ENCODE measurements at regions not wholly inside any gene's neighbourhood (a gene's known extent, or its start where the extent isn't known, plus 50 kb on each side); places are given as distances from the start of the nearest gene placed in this dataset.

DNA sequence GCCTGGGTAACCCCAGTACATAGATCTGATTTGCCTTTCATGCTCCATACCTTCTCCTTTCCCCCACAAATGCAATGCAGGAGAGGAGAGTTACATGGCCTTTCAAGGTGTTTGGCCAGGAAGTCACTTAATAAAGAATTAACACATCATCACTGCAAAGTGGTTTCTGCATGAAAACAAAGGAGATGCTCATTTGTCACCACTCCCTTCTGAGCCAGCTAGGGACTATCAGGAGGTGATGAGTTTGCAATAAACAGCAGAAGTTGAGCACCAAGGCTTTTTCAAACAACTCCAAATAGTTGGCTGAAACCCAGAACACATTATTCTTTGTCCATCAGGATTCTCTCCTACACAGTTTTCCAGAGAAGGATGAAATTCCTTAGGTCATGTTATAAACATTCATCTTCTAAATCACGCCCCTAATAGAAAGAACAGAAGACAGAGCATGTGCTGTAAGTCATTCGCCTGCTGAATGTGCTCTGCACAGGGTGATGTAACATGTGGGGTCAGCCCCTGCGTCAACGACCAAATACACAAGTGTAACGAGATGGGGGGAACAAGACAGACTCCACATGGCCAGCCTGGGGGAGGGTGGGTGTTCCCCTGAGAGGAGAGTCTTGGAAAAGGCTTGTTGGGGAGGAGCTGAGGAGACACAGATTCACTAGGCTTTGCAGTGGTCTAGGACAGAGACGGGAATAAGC is 87.3 kb upstream of the RMDN2 start:
- no peak for DNase-seq (ENCODE audit: low spot score)

DNA sequence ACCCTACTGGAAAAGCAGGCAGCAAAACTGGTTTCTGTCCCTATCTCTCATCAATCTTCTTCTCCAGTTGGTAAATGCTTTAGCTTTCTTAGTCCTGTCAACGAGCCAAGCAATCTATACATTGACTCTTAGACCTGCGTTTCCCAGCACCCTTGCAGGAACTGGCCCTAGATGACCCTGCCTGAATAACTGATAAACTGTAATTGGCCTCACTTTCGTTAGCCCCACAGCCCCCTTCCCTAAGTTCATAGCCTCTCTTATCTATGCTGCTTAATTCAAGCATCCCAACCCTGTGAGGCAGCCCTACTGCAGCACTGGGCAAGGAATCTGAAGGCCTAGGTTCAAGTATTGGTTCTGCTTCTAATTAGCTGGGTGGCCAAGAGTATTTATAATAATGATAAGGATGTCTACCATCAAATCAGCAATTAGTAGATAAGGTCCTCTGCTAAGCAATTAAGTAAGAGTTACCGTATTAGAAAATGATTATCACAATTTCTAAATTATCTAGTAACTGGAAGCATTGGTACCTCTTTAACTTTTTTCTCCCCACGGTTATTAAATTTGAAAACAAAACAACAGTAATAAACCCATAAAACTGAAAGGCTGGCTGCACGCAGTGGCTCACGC is 86.4 kb upstream of the RMDN2 start:
- no peak for DNase-seq (ENCODE audit: low spot score)

DNA sequence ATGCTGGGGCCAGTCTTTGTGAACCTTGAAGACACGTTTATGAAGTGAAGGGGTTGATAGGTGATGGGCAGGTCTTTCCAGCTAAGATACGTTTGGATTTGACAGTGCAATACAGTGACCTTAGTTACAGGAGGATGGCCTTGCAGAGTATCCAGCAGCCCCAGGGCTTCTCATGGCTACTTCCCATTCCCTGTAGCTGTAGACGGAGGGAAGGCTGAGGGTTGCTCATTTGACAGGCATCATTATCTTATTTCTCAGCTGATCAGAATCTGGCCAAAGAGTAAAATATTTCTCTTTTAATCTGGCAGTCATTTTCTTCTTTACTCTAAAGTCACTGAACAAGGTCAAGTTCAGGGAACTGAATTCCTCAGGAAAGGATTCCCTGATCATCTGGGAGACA is 85.1 kb upstream of the RMDN2 start:
- no peak for DNase-seq (ENCODE audit: low spot score)

DNA sequence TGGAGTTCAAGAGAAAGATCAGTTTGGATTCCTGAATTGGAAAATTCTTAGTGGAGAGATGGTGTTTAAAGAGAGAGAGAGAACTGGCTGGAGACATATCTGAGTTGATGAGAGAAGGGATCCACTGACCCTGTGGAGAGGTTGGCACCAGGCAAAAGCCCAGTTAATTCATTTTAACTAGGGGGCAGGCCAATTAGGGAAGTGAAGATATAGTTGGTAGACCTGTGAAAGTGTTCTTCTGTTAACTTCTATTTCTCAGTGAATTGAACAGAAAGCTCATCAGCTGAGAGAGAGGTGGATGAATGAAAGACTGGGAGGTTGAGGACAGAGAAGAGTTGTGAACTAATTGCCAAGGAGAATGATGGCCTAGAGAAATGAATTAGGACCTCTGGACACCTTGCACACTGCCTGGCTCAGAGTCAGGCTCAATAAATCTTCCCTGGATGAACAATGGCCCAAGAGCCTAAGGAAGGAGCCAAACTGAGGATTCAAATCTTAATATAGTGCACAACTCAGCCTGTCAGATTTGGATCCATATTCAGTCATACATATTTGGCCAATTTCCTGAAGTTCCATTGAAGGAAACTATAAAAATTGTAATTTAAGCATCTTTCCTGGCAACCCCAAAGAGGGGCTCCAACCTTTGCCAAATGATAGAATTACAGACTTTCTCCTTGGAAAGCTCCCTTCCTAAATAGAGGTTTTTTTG is 82.2 kb upstream of the RMDN2 start:
- DNase-seq (ENCODE audit: low spot score), result no peak

DNA sequence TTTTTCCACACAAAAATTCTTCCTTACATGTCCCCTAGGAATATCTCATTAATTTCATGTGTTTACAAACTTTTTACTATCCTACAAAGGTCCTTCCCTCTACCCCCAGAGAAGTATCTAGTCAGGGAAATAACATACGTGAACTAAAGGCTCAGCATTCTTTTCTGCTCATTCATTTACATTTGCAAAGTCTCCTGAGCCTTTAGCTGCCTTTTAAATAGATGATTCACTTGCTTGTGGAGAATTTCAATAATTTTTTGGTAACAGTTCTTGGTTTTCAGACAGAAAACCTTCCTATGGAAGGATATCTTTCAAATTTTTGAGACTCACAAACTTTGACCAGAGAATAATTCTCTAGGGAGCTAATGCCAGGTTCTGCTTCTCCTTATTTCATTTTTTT is 81.5 kb upstream of the RMDN2 start:
- no peak for DNase-seq (ENCODE audit: low spot score)

DNA sequence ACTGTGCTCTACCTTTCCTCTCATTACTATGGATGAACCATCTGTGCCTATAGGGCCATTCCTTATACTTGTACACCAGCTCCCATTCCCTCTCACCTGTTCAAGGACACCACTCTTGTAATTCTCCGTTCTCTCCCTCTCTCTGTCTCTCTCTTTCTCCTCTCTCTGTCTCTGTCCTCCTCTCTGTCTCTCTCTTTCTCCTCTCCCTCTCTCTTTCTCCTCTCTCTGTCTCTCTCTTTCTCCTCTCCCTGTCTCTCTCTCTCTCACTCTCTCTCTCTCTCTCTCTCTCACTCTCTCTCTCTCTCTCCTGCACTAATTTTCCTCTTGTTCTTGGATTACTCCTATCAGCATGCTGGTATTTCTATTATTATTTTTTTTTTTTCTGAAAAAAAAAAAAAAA is 78.9 kb upstream of the RMDN2 start:
- no peak for DNase-seq (ENCODE audit: low spot score)

DNA sequence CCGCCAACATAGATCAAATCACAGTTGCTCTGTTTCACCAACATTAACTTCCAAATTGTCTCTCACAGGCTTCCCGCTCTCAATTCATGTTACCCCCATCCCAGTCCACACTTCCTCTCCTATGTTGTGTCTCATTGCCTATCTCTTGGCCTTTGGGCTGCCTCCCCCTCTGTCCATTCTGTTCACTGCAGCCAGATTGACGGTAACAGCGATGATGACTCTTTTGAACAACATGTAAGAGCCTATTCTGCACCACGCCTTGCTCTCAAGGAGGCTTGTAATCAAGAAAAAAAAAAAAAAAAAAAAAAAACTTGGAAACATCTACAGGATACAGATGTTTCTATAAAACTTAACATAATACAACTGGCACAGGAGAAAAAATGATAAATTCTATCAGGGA is 77.3 kb upstream of the RMDN2 start:
- DNase-seq (ENCODE audit: low spot score), result no peak

DNA sequence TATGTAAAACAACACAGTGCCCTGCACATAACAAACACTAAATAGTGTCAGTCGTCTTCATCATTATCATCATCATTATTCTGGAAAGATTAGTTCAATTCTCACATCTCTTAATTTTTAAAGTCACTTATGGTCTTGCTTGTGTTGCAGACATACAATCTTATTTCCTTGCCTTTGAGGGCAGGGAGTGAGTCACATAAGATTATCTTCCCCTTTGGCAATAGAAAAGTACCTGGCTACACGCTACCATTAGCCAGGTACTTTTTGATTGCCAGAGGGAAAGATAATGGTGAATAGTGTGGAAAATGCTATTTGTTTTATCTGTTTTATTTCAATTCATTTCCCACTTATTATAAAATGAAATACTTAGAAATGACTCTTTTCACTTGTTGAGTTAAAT is 76.6 kb upstream of the RMDN2 start:
- no peak for DNase-seq (ENCODE audit: low spot score)

DNA sequence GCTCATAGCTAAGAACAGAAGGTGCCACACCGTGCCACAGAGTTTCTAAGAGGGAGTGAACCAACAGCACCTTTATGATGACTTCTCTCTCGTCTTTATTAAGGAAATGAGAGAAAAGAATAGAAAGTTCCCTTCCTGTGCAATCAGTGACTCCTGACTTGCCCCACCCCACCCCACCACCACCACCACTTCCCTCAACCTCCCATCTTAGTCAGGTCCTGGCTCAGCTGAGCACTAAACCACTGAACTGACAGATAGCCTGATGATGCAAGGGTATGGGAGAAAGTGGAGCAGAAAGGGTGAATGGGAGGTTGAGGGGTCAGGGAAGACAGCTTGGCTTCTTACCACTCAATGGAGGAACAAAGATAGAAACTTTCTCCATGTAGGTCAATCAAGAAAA is 75.2 kb upstream of the RMDN2 start:
- DNase-seq (ENCODE audit: low spot score), result no peak

DNA sequence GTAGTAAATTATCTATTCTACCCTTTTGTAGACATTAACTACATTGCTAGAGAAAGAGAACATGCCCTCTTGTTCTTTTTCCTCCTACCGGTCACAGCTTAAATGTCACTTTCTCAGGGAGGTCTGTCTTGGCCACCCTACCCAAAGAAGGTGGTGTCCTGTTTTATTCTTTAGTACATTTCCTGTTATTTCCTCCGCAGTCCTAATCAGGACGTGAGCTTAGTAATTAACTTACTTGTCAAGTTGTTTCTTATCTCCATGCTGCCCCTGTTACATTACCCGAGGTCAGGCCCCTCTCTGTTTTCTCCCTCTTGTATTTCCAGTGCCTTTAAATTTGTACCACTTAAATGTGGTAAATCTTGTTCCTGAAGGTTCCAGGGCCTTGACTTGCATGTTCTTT is 73.7 kb upstream of the RMDN2 start:
- DNase-seq (ENCODE audit: low spot score), result no peak

DNA sequence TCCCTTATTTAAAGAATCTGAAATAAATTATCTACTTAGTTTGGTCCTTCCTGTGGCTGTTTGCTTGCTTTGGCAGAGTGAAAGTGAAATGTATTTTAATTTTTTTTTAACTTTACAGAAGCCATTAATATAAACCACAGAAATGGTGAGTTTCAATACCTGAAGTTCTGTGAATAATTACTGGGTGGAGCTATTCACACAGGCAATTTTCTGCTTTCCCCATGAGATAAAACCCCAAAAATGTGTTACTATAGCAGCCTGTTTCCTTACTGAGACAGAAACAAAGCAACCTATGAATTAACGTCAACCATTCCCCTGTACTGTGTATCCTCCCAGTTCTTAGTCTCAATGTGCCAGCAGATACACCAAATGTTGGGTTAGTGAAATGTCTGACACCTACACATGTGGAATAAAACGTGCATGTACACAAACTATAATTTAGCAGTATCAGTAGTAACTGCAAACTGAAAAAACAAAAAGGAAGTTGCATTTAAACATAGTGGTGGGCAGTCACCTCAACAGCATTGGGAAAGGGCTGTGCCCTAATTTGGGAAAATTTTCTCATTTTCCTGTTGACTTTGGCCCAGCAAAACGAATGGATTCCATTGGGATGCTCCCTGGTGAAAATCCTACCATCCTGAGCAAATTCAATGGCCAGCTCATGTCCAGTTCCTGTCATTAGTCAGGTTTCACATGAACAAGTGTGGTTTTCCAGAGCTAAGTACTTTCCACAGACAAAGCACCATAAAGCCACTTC is 73.1 kb upstream of the RMDN2 start:
- DNase-seq (ENCODE audit: low spot score), result no peak

DNA sequence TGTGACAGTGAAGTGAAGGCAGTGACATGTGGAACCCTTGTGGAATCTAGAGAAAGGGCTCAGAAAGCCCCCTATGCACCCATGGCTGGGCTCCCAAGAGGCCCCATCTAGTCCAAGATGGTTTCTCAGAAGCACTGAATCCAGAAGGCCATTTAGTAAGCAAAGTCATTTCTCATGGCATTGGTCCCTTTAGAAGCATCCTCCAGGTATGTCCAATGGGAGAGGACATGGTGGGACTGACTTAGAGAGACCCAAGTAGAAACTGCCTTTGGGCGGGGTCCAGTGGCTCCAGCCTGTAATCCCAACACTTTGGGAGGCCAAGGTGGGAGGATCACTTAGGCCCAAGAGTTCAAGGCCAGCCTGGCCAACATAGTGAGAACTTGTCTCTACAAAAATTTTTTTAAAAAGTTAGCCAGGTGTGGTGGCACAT is 72.5 kb upstream of the RMDN2 start:
- no peak for DNase-seq (ENCODE audit: low spot score)

DNA sequence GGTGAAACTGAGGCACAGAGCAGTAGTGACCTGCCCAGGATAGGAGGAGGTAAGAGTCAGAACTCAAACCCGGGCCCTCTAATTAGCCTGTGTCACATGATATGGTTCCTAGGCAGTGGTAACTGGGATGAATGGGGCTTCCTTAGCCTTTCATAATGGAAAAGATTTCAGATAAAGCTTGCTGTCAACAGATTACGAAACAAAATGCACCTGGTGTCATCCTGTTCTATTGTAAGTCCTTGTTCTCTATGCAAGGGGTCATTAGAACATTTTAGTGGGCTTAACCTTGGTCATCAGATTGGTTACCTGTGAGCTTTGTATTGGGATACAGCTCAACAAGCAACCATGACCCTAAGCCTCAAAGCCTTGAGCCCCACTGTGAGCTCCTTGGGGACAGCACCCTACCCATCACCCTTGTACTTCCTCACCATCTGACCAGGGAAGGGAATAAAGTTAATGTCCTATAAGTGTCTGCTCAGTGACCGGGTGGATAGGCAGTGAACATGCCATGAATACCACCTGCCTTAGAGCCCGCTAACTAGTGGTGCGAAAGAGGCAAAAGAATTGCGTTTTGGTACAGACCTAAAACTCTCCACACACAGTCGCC is 70.3 kb upstream of the RMDN2 start:
- no peak for DNase-seq (ENCODE audit: low spot score)

DNA sequence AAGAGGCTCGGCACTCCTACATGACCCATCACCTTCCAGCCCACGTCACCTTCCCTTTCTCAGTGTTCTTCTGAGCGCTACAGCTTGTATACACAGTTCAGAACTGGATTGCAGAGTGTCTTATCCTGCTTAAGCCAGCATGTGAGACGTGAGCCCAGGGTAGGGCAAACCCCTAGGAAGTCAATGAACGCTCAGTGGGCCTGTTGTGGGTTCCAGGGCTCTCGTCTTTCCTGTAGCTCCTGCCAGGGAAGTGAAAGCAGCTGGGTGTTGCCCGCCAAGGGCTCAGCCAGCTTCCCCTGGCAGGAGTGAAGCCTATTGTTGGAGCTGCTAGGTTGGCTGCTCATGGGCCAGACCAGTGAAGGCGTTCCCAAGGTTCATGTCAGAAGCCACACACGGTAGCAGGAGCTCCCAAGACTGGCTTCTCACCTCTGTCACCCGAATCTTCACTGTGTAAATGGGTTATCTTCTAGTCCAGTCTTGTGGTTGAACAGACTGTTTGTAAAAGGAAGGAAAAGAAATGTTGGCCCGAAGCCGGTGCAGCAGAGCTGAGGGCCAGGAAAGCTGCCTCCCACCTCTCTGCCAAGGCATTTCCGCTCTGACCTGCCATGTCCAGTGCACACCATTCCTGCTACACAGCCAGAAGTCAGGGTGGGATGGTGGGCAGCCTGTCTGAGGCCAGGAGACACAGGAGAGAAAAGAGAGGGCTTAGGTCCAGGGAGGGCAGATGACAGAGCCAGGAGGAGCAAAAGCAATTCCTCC is 69.6 kb upstream of the RMDN2 start:
- DNase-seq (ENCODE audit: low spot score), result no peak

DNA sequence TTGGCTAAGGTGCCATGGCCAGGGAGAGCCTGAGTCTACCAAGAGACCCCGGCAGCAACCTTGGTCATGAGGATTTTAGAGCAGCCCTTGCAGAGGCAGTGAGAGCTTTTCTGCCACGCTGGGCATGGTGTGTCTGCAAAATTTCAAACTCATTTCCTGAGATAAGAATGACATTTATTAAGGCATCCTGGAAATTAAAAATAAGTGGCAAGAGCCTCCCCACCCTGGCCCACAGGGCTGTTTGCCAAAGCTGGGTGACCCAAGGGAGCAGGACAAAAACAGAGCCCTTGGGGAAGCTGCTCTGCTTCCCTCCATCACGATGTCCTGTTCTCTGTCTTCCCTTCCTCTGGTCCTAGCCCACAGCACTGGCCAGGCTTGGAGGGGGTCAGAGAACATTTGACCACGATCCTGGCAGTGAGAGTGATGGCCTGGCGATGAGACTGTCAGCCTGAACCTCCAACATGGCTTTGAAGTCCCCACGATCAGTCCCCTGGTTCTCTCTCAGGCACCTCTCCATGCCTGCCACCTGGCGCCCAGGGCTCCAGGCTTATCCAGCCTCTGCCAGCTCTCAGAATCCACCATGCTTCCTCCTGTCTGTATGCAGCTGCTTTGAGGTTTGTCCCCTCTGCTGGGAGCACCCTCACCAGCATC is 68.9 kb upstream of the RMDN2 start:
- DNase-seq (ENCODE audit: low spot score), result no peak

DNA sequence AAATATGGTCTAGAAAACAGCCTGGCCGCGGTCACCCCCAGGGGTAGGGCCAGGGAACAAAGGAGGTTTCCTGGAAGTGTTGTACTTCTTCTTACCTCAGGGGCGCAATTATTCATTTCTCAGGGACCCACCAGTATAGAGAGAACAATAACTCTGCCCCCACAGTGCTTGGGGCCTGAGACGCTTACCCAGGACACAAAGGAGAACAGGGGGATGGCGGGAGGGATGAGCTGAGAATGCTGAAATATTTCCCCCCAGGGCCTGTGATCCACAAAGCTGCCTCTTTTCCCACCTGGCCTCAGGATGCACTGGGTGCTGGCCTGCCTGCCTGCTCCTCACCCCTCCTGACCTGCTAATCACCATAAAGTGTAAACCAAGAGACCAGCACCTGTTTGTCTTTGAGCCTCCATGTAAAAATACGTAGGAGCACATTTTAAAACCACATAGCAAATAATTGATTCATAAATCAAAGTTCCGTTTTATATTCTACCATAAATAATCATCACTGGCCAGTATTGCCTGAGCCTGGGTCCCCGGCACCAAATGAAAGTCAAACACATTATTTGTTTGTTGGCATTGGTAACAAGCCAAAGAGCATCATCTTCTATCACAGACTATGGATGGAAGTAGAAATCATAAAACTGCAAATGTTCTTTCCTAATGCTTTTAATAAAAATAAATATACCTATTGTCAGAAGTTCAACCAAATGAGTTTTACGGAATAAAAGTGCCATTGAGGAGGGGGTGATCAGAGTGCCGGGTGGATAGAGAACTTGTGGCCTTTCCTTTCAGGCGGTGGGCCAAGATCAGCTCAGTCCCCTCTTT is 67.3 kb upstream of the RMDN2 start:
- no peak for DNase-seq (ENCODE audit: low spot score)

DNA sequence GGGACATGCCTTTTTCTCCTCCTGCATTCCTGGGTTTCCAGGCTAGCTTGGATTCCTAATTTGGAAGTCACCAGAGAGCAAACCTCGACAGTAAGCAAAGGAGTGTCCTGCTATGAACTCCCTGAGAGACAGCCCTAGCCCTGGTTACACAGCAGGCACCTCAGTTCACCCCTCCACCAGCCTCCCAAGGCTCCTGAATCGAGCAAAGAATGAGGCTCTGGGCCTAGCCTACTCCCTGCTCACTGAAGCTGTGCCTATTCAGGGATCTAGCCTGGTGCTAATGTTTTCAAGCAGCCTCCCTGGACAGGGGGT is 66.7 kb upstream of the RMDN2 start:
- DNase-seq (ENCODE audit: low spot score), result no peak

DNA sequence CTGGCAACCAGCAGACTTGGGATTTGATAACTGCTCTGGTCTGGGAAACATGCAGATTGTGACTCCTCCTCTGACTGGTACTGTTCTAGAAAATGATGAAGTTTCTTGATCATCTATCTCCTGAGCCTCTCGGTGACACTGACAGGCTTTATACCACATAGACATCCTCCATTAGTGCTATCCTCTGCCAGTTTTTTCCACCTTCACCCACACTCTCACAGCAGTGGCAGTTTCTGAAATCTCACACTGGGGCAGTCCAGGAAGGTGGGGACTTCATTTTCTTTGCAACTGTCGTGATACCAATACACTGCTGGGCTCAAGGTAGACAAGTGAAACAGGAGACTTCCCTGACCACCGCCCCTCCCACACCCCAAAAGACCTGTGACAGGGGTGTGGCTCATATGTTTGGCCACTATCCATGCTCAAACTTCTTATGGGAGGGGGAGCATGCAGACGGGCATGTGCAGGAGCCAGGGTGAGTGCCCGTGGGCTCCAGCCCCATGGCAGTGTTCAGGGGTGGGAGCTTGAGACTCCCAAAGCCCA is 66.3 kb upstream of the RMDN2 start:
- no peak for DNase-seq (ENCODE audit: low spot score)

DNA sequence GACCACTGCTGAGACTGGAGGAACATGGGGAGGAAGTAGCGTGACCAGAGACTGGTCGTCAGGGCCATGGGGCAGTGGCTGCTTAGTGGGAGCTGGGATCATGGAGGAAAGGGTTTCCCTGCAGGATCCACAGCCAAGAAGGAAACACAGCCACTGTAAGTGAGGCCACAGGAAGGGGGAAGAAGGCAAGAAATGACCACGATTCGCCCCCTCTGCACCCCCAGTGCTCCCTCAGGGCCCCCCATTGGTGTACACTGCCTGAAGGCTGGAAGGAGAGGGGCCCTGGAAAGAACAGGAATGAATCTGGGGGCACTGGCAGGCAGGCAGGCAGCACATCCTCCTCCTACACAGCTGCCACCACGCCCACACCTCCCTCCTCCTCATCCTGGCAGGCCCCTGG is 62.5 kb upstream of the RMDN2 start:
- no peak for DNase-seq (ENCODE audit: low spot score)

DNA sequence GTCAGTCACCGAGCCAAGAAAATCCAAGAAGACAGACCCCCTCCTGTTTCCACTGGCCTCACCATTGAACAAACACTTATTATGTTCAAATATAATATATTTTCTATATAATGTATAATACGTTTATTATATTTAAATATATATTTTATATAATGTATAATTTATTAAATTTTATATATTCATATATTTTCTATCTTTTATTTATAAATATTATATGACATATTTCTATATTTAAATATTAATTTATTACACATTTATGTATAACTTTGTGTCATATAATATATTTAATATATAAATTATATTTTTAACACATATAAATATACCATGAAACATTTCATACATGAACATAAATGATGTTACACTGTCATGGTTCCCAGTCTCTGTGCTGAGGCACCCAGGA is 60.9 kb upstream of the RMDN2 start:
- no peak for DNase-seq (ENCODE audit: low spot score)
